ENCODE measurements at regions not wholly inside any gene's neighbourhood (a gene's known extent, or its start where the extent isn't known, plus 50 kb on each side); places are given as distances from the start of the nearest gene placed in this dataset.
A peak's percentile ranks its signal among the peaks of the same experiment; 100 is the strongest.

DNA sequence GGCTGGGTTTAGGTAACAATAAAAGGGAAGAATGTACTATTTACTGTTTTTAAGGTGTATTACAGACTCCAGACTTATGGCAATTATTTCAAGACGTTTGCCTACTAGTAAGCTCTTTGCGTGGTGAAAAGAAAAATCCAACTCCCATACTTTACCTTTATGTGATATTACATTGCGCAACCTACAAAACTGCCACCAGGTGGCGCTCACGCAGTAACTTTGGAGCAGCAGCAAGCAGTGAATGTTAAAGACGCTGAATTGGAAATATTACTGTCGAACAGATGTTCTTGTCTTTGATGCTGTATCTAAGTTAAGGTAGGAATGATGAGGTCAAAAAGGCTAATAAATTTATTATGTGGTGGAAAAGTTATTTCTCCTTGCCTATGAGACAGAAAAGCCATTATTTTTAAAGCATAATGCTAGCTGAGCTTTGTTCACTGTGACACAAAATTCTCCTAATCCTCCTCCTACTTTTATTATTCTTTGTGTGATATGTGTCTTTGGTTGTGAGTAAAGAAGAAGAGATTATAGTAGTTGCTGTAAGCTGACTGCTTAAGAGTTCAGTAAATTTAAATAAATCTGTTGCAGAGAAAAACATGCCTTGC, 1099.8 kb upstream of the TENM3 start:
- no peak overlapping the region for H3K4me3 Mint-ChIP-seq (ENCODE audit: unreplicated experiment)
- H3K27ac Mint-ChIP-seq (ENCODE audit: unreplicated experiment) = no peak overlapping the region
- DNase-seq (ENCODE audit: low spot score) = peak; percentile 78
- peaks cover 4% of the 10 kb centered on the region for H3K27me3 Mint-ChIP-seq (ENCODE audit: unreplicated experiment)
- H3K4me1 Mint-ChIP-seq (ENCODE audit: unreplicated experiment) = peaks cover 17% of the 10 kb centered on the region
- H3K36me3 Mint-ChIP-seq (ENCODE audit: low read depth, unreplicated experiment) = no peaks in the 10 kb centered on the region
- peak; percentile 98 for TF ChIP-seq CTCF (IDR thresholded peaks at IDR 0.05; ENCODE audit: unreplicated experiment)
- no peaks in the 10 kb centered on the region for H3K9me3 Mint-ChIP-seq (ENCODE audit: unreplicated experiment)

- Mint-ChIP-seq H3K4me3 (ENCODE audit: unreplicated experiment) (no peak overlapping the region), H3K27ac (ENCODE audit: unreplicated experiment) (no peak overlapping the region)
- TF ChIP-seq CTCF (IDR thresholded peaks at IDR 0.05; ENCODE audit: unreplicated experiment) = no peak
Measured at GRCh38 chr4:181146051-181146450, 1097.2 kb upstream of the TENM3 start.

GRCh38 chr4:181147416-181147951, 1095.7 kb upstream of the TENM3 start:
- Mint-ChIP-seq H3K9me3 (ENCODE audit: unreplicated experiment) (no peaks in the 10 kb centered on the region), H3K27ac (ENCODE audit: unreplicated experiment) (no peak overlapping the region), H3K4me3 (ENCODE audit: unreplicated experiment) (no peak overlapping the region), H3K27me3 (ENCODE audit: unreplicated experiment) (peaks cover 2% of the 10 kb centered on the region), H3K4me1 (ENCODE audit: unreplicated experiment) (peaks cover 18% of the 10 kb centered on the region), H3K36me3 (ENCODE audit: low read depth, unreplicated experiment) (no peaks in the 10 kb centered on the region)
- TF ChIP-seq CTCF (IDR thresholded peaks at IDR 0.05; ENCODE audit: unreplicated experiment) = no peak
- DNase-seq (ENCODE audit: low spot score) = no peak

More at GRCh38 chr4:181146051-181146450, 1097.2 kb upstream of the TENM3 start:
- H3K36me3 Mint-ChIP-seq (ENCODE audit: low read depth, unreplicated experiment) = no peaks in the 10 kb centered on the region
- H3K9me3 Mint-ChIP-seq (ENCODE audit: unreplicated experiment) = no peaks in the 10 kb centered on the region
- no peak for DNase-seq (ENCODE audit: low spot score)
- H3K27me3 Mint-ChIP-seq (ENCODE audit: unreplicated experiment) = peaks cover 2% of the 10 kb centered on the region
- peaks cover 18% of the 10 kb centered on the region for H3K4me1 Mint-ChIP-seq (ENCODE audit: unreplicated experiment)

GRCh38 chr4:181148470-181148869, 1094.7 kb upstream of the TENM3 start:
- Mint-ChIP-seq H3K9me3 (ENCODE audit: unreplicated experiment) (no peaks in the 10 kb centered on the region), H3K27me3 (ENCODE audit: unreplicated experiment) (peaks cover 2% of the 10 kb centered on the region), H3K36me3 (ENCODE audit: low read depth, unreplicated experiment) (no peaks in the 10 kb centered on the region), H3K4me1 (ENCODE audit: unreplicated experiment) (peaks cover 18% of the 10 kb centered on the region), H3K4me3 (ENCODE audit: unreplicated experiment) (no peak overlapping the region), H3K27ac (ENCODE audit: unreplicated experiment) (no peak overlapping the region)
- no peak for TF ChIP-seq CTCF (IDR thresholded peaks at IDR 0.05; ENCODE audit: unreplicated experiment)
- DNase-seq (ENCODE audit: low spot score) = no peak

DNA sequence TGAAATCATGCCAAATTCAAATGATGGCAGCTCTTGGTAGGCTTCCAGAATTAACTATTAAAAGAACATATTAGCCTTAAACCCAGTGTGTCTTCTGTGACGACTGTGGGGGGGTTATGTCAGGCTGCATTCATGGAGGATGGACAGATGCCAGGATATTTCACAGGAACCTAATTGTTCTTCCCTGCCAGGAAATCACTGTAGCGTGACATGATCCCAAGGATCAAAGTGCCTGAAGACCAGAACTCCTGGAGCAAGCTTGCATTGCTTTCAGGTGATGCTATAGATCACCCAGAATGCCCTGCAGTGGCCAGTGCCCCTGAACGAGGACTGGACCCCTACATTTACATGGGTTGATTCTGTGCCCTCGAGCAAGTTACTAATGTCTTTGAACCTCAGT, 1093.0 kb upstream of the TENM3 start:
- DNase-seq (ENCODE audit: low spot score) = no peak
- peaks cover 16% of the 10 kb centered on the region for H3K4me1 Mint-ChIP-seq (ENCODE audit: unreplicated experiment)
- TF ChIP-seq CTCF (IDR thresholded peaks at IDR 0.05; ENCODE audit: unreplicated experiment) = no peak
- no peaks in the 10 kb centered on the region for H3K9me3 Mint-ChIP-seq (ENCODE audit: unreplicated experiment)
- no peak overlapping the region for H3K4me3 Mint-ChIP-seq (ENCODE audit: unreplicated experiment)
- H3K36me3 Mint-ChIP-seq (ENCODE audit: low read depth, unreplicated experiment) = no peaks in the 10 kb centered on the region
- peaks cover 4% of the 10 kb centered on the region for H3K27me3 Mint-ChIP-seq (ENCODE audit: unreplicated experiment)
- no peak overlapping the region for H3K27ac Mint-ChIP-seq (ENCODE audit: unreplicated experiment)

Data from endothelial cell (in vitro differentiated cells).